ENCODE measurements at regions not wholly inside any gene's neighbourhood (a gene's known extent, or its start where the extent isn't known, plus 50 kb on each side); places are given as distances from the start of the nearest gene placed in this dataset.
A peak's percentile ranks its signal among the peaks of the same experiment; 100 is the strongest.
"Not testable (repeated sequence)": the region's sequence is repeated elsewhere in the genome, so short reads cannot be mapped to it uniquely, and the experiment has no call there.

DNA sequence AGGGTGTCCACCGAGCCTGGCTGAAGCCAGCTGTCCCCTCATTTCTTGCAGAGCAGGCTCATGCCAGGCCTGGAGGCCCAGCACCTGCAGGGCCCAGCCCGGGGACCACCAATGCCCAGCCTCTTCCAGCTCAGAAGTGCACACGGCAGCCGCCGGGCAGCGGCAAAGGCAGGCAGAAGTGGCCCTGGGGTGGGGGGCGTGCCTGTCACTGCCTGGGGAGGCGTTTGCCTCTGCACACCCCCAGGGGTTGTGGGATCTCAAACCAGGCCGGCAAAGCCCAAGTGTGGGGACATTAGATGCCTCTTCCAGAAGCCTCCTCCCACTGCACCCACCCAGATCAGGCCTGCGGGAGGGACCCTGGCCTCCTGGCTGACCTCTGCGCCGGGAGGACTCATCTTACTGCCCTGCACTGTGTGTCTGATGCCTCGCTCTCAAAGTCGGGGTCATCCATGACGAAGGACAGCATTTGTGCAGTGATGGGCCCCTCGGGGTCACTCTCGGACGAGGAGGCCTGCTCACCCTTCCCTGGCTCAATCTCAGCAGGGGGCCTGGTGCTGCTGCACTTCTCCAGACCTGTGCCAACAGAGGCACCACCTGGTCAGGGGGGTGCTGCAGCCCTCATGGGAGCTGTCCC, 255.8 kb downstream of the ANKRD30B start:
- peak in 1 of 10 donors; percentile 72 for DNase-seq
- intact Hi-C loops (cut with DNase I) = not testable (repeated sequence)

- DNase-seq = peak in 1 of 10 donors; percentile 77
- intact Hi-C loops (cut with DNase I) = not testable (repeated sequence)
Observed at GRCh38 chr18:15004270-15004973, 256.4 kb downstream of the ANKRD30B start.

DNA sequence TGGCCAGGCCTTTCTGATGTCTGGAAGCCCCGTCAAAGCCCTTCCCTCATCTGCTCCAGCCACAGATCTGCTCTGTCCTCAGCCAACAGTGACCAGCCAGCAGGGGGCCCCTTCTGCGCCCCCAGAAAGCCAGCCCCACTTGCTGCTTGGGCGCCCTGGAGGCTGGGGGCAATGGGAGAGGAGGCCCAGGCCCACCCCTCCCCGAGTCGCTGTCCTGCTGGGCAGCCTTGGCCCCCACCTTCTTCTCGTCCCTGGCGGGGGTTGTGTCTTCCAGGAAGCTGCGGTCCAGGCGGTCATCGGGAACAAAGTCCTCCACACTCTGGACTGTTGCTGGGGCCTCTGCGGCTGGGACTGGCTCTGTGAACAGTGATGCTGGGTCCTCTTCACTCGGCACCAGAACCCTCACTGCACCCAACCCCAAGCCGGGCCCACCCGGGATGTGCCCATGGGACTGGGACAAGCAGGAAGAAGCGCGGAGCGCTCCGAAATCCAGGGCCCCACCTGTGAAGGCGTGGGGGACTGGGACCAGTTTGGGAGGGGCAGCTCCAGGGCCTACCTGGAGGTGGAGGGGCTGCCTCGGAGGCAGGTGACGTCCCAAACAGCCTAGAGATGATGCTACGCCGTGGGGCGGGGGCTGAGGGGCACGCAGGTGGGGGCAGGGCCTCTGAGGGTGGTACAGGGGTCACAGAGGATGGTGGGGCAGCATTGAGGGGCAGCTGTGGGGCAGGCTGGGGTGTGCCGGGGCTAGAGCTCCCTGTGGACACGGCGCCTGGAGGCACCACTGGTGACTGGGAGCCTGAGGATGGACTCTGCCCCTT, 257.6 kb downstream of the ANKRD30B start:
- intact Hi-C loops (cut with DNase I) = no loop called here
- DNase-seq = peak in 1 of 10 donors; percentile 59

DNA sequence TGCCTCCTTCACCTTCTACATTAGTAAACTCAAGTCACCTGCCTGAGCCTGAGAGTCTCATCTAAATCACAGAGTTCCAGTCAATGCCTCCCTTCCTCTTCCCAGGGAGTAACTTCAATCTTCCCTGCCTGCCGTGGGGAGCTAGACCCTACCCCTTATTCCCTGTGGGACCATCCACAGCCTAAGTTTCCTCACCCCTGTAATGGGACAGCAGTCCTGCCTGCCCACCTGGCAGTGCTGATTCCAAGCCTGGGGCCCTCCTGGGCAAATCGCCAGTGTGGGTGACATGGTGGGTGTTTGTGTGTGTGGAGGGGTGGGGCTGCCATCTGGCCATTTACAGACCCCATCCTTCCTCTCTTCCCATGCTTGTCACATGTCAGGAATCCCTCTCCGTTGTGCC, 258.6 kb downstream of the ANKRD30B start:
- peak in 1 of 10 donors; percentile 76 for DNase-seq
- intact Hi-C loops (cut with DNase I) = not testable (repeated sequence)

- DNase-seq; intact Hi-C loops (cut with DNase I): not testable (repeated sequence)
Observed at GRCh38 chr18:15026041-15026440, 278.1 kb downstream of the ANKRD30B start.

- DNase-seq; intact Hi-C loops (cut with DNase I): not testable (repeated sequence)
Observed at GRCh38 chr18:15028037-15028436, 280.1 kb downstream of the ANKRD30B start.

DNA sequence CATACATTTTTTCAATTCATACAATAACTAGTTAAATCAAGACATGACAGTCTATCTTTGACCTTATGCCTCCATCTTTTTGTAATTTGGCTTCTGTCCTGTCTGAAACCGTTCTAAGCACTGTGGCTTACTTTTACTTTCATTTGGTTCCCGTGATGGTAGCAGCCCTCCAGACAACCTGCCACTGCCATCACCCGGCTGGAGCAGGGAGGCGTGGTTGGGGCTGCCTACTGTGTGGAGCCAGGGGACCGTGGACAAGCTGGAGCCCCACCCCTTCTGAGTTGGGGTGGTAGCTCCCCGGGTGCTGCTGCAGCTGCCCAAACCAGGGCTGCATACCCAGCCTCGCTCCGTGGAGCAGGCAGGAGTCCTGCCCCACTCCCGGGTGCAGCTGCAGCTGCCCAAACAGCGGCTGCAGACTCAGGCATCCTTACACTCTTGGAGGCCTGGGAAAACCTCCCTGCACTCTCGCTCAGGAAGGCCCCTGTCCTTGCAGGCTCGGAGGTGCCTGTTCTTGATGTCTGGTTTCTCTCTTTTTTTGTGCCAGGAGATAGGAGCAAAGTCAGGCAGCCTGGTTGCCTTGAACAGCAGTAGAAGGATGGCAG, 312.4 kb downstream of the ANKRD30B start:
- intact Hi-C loops (cut with DNase I) = not testable (repeated sequence)

GRCh38 chr18:15061289-15061896, 313.4 kb downstream of the ANKRD30B start:
- intact Hi-C loops (cut with DNase I) = not testable (repeated sequence)
- DNase-seq = peak in 1 of 10 donors; percentile 56

More for the DNA sequence above, 312.4 kb downstream of the ANKRD30B start:
- DNase-seq = peak in 2 of 10 donors; percentile 36 to 41

DNA sequence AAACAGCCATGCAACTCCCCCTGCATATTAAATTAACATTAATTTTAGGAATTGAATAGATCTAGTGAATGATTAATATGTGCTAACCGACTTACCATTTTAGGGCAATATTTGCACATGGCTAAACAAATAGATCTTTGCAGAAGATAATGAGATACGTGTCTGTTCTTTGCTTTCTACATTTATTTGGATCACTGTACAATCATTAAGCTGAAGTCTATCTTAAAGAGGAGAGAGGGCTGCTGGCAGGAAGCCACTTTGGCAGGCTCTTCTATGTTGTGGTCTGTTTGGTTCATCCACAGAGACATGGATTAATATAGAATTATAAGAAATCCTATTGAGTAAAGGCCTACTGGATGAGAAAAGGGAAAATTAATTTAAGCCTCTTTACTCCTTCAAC, 318.5 kb downstream of the ANKRD30B start:
- intact Hi-C loops (cut with DNase I) = not testable (repeated sequence)

GRCh38 chr18:15071311-15071710, 323.3 kb downstream of the ANKRD30B start:
- intact Hi-C loops (cut with DNase I); DNase-seq: not testable (repeated sequence)

More for the DNA sequence above, 318.5 kb downstream of the ANKRD30B start:
- not testable (repeated sequence) for DNase-seq

Measured in posterior cingulate gyrus (tissue), 11 donors.